ENCODE measurements at regions not wholly inside any gene's neighbourhood (a gene's known extent, or its start where the extent isn't known, plus 50 kb on each side); places are given as distances from the start of the nearest gene placed in this dataset.

DNA sequence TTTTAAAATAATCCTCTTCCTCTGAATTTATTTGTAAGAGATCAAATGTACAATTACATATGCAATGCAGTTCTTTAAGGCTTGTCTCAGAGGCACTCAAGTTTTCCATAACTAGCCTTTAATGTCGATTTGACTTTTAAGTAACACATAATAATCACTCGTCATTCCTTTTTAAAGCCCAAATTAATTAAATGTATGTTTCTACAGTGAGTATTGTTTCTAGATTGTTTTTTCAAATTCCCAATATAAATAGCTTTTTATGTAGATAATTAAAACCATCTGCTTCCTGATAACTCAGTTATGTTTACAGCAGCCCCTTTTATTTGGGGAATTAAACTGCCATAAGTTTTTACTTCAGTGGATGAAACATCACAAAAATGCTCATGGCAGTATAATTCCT is 185.1 kb downstream of the ETNK1 start:
- no peak overlapping the region for H3K4ac ChIP-seq (ENCODE audit: low read depth, low read length)
- no peak overlapping the region for H2BK120ac ChIP-seq (ENCODE audit: low read depth, low read length)
- CTCF ChIA-PET: no interaction called here
- no peak overlapping the region for H2BK15ac ChIP-seq (ENCODE audit: low read depth, low read length)
- no peaks in the 10 kb centered on the region for H3K9me3 ChIP-seq (ENCODE audit: control insufficient read depth, insufficient read depth, low read length)
- WGBS, 2 experiments (ENCODE audit: extremely low coverage in 2 of 2, insufficient read length in 1 of 2): no CpG with 5 or more reads among the region's 2 CpGs
- no TSS peak for BruUV-seq (replicated peaks)
- H2AFZ ChIP-seq (replicated peaks; ENCODE audit: low read length, poor library complexity): no peak overlapping the region
- in situ Hi-C loops (cut with MboI; ENCODE audit: low sequenced_read_pairs) (no loop called here), intact Hi-C loops (cut with micrococcal nuclease) (no loop called here), dilution Hi-C loops (cut with HindIII; ENCODE audit: low sequenced_read_pairs, unreplicated experiment) (no loop called here)
- ATAC-seq (ENCODE audit: low read depth) (no peak), DNase-seq (no peak)
- H3K36me3 ChIP-seq (ENCODE audit: control insufficient read depth, insufficient read depth, low read length): no peaks in the 10 kb centered on the region
- H3K4me1 ChIP-seq (ENCODE audit: control insufficient read depth, insufficient read depth, low read length): no peaks in the 10 kb centered on the region
- H3K9ac ChIP-seq (ENCODE audit: low read depth, low read length): no peak overlapping the region
- POLR2A ChIA-PET (ENCODE audit: unreplicated experiment): no interaction called here
- no peak overlapping the region for H4K91ac ChIP-seq (ENCODE audit: insufficient read depth, low read depth, low read length)
- no peak overlapping the region for H4K8ac ChIP-seq (ENCODE audit: low read depth in 2 of 2, low read length in 2 of 2)
- H3K14ac ChIP-seq (replicated peaks; ENCODE audit: low read depth, low read length): no peak overlapping the region
- TF ChIP-seq BHLHE40 (IDR thresholded peaks at IDR 0.05; ENCODE audit: low read depth, low read length) (no peak), FOS (IDR thresholded peaks at IDR 0.05; ENCODE audit: low read depth, low read length) (no peak), RCOR1 (IDR thresholded peaks at IDR 0.05; ENCODE audit: insufficient replicate concordance, low read length) (no peak), RFX5 (IDR thresholded peaks at IDR 0.05; ENCODE audit: low read depth, low read length) (no peak), MAFK (IDR thresholded peaks at IDR 0.05; ENCODE audit: low read depth, low read length) (no peak), MXI1 (IDR thresholded peaks at IDR 0.05; ENCODE audit: borderline replicate concordance, low read depth, low read length) (no peak), POLR2A (IDR thresholded peaks at IDR 0.05; ENCODE audit: low read depth, low read length) (no peak), MAZ (IDR thresholded peaks at IDR 0.05; ENCODE audit: borderline replicate concordance, low read depth, low read length) (no peak), RAD21 (IDR thresholded peaks at IDR 0.05; ENCODE audit: low read length) (no peak), SMC3 (IDR thresholded peaks at IDR 0.05; ENCODE audit: low read depth, low read length) (no peak), NFE2L2 (IDR thresholded peaks at IDR 0.05; ENCODE audit: low read depth, low read length) (no peak), CEBPB (IDR thresholded peaks at IDR 0.05; ENCODE audit: low read depth, low read length) (no peak), CHD1 (IDR thresholded peaks at IDR 0.05; ENCODE audit: low read depth, low read length) (no peak)
- TF ChIP-seq, protein P1, sequence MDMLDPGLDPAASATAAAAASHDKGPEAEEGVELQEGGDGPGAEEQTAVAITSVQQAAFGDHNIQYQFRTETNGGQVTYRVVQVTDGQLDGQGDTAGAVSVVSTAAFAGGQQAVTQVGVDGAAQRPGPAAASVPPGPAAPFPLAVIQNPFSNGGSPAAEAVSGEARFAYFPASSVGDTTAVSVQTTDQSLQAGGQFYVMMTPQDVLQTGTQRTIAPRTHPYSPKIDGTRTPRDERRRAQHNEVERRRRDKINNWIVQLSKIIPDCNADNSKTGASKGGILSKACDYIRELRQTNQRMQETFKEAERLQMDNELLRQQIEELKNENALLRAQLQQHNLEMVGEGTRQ (IDR thresholded peaks at IDR 0.05; ENCODE audit: low read depth, low read length): no peak
- TF ChIP-seq, protein P2, sequence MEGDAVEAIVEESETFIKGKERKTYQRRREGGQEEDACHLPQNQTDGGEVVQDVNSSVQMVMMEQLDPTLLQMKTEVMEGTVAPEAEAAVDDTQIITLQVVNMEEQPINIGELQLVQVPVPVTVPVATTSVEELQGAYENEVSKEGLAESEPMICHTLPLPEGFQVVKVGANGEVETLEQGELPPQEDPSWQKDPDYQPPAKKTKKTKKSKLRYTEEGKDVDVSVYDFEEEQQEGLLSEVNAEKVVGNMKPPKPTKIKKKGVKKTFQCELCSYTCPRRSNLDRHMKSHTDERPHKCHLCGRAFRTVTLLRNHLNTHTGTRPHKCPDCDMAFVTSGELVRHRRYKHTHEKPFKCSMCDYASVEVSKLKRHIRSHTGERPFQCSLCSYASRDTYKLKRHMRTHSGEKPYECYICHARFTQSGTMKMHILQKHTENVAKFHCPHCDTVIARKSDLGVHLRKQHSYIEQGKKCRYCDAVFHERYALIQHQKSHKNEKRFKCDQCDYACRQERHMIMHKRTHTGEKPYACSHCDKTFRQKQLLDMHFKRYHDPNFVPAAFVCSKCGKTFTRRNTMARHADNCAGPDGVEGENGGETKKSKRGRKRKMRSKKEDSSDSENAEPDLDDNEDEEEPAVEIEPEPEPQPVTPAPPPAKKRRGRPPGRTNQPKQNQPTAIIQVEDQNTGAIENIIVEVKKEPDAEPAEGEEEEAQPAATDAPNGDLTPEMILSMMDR (conservative IDR thresholded peaks at IDR 0.05; ENCODE audit: low read depth, low read length): no peak
- H3K79me1 ChIP-seq (ENCODE audit: low read depth in 1 of 2, low read length in 2 of 2): no peaks in the 10 kb centered on the region
- no peaks in the 10 kb centered on the region for H3K9me1 ChIP-seq (ENCODE audit: insufficient read depth, low read length)
- no peak overlapping the region for H3K56ac ChIP-seq (ENCODE audit: extremely low read depth, insufficient read depth, low read length)
- no peaks in the 10 kb centered on the region for H3K27me3 ChIP-seq (ENCODE audit: control insufficient read depth, insufficient read depth, low read length)
- H2AK5ac ChIP-seq (ENCODE audit: low read depth, low read length): no peak overlapping the region
- no peak overlapping the region for H2AK9ac ChIP-seq (replicated peaks; ENCODE audit: low read depth, low read length, poor library complexity)
- H3K4me3 ChIP-seq (ENCODE audit: insufficient read depth, low read depth, low read length): no peak overlapping the region
- no peak overlapping the region for H2BK20ac ChIP-seq (ENCODE audit: low read depth, low read length)
- no peak overlapping the region for H3K4me2 ChIP-seq (ENCODE audit: low read depth, low read length)
- H3K18ac ChIP-seq (ENCODE audit: low read depth, low read length): no peak overlapping the region
- H3K23ac ChIP-seq (ENCODE audit: low read depth, low read length): no peak overlapping the region
- H2BK5ac ChIP-seq (ENCODE audit: low read depth, low read length, poor library complexity, severe bottlenecking): no peak overlapping the region
- no peaks in the 10 kb centered on the region for H4K20me1 ChIP-seq (ENCODE audit: insufficient read depth, low read length)
- no peak overlapping the region for H3K27ac ChIP-seq (ENCODE audit: insufficient read depth, low read length)
- no peak overlapping the region for H4K5ac ChIP-seq (ENCODE audit: low read depth, low read length)
